ENCODE measurements at regions not wholly inside any gene's neighbourhood (a gene's known extent, or its start where the extent isn't known, plus 50 kb on each side); places are given as distances from the start of the nearest gene placed in this dataset.

GRCh38 chr12:63496654-63497053 is 171.6 kb downstream of the DPY19L2 start:
- TF ChIP-seq CTCF (IDR thresholded peaks at IDR 0.05) (no peak), POLR2AphosphoS5 (IDR thresholded peaks at IDR 0.05) (no peak)

All from suprapubic skin (tissue), 3 donors.